ENCODE measurements at regions not wholly inside any gene's neighbourhood (a gene's known extent, or its start where the extent isn't known, plus 50 kb on each side); places are given as distances from the start of the nearest gene placed in this dataset.

GRCh38 chr4:20364969-20365368, 113.3 kb downstream of the SLIT2 start:
- DNase-seq (ENCODE audit: low read depth in 1 of 2, low spot score in 2 of 2): no peak
- no peaks in the 10 kb centered on the region for H3K9me3 ChIP-seq (replicated peaks)
- no peak overlapping the region for H3K27ac ChIP-seq
- H3K4me1 ChIP-seq (replicated peaks): peaks cover 4% of the 10 kb centered on the region; the same call in 1 of the 2 replicates
- no peaks in the 10 kb centered on the region for H3K27me3 ChIP-seq (replicated peaks)
- H3K36me3 ChIP-seq: no peaks in the 10 kb centered on the region
- no peak overlapping the region for H3K4me3 ChIP-seq

GRCh38 chr4:20367446-20367845, 115.7 kb downstream of the SLIT2 start:
- no peaks in the 10 kb centered on the region for H3K27me3 ChIP-seq (replicated peaks)
- H3K4me3 ChIP-seq: no peak overlapping the region
- H3K4me1 ChIP-seq (replicated peaks): peaks cover 4% of the 10 kb centered on the region; the same call in 1 of the 2 replicates
- no peak for DNase-seq (ENCODE audit: low read depth in 1 of 2, low spot score in 2 of 2)
- H3K36me3 ChIP-seq: no peaks in the 10 kb centered on the region
- H3K9me3 ChIP-seq (replicated peaks): no peaks in the 10 kb centered on the region
- H3K27ac ChIP-seq: no peak overlapping the region

DNA sequence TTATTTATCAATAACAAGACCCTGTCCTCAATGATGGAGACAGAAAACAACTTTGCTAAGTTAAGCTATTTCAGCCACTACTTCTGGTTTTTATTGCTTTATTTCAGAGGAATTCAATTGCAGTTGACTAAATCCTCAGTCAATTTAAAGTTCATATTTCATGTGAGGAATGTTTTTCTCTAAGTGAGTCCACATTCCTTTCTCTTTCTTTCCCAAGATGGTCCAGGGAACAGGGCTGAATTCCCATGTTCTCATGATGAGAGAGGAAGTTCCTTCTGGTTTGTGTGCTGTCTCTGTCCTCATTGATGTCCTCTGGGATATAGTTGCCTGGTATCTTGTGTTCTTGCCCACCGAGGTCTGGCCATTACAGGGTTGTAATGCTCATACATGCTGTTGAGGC, 117.2 kb downstream of the SLIT2 start:
- Histone ChIP-seq H3K4me1 (replicated peaks) (peaks cover 4% of the 10 kb centered on the region; the same call in 1 of the 2 replicates), H3K36me3 (no peaks in the 10 kb centered on the region), H3K4me3 (no peak overlapping the region), H3K9me3 (replicated peaks) (no peaks in the 10 kb centered on the region), H3K27ac (no peak overlapping the region), H3K27me3 (replicated peaks) (no peaks in the 10 kb centered on the region)
- DNase-seq (ENCODE audit: low read depth in 1 of 2, low spot score in 2 of 2): peak in 1 of 2 experiments; percentile 42

DNA sequence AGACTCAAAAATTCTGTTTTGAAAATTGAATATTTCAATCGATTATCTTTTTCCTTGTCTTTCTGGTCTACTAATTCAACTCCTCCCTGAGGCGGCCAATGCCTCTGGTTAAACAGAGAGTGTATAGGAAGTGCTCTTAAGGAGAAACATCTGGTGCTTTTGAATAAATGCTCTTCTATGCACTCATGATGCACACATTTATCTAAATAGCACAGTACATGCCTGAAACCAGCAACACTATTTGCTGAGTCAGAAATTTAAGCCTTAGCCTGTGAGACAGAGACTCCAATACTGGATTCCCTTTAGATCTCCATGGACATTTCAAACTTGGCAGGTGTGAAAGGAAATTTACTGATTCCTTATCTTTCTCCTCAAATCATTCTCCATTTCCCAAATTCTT, 118.6 kb downstream of the SLIT2 start:
- H3K4me1 ChIP-seq (replicated peaks): peaks cover 4% of the 10 kb centered on the region; the same call in 1 of the 2 replicates
- H3K27me3 ChIP-seq (replicated peaks): no peaks in the 10 kb centered on the region
- no peak for DNase-seq (ENCODE audit: low read depth in 1 of 2, low spot score in 2 of 2)
- H3K27ac ChIP-seq: no peak overlapping the region
- no peak overlapping the region for H3K4me3 ChIP-seq
- H3K9me3 ChIP-seq (replicated peaks): no peaks in the 10 kb centered on the region
- no peaks in the 10 kb centered on the region for H3K36me3 ChIP-seq

GRCh38 chr4:20376070-20376469, 124.4 kb downstream of the SLIT2 start:
- no peak for DNase-seq (ENCODE audit: low read depth in 1 of 2, low spot score in 2 of 2)
- Histone ChIP-seq H3K4me3 (no peak overlapping the region), H3K36me3 (no peaks in the 10 kb centered on the region), H3K27me3 (replicated peaks) (no peaks in the 10 kb centered on the region), H3K27ac (no peak overlapping the region), H3K9me3 (replicated peaks) (no peaks in the 10 kb centered on the region), H3K4me1 (replicated peaks) (peaks cover 13% of the 10 kb centered on the region; the same call in 1 of the 2 replicates)

DNA sequence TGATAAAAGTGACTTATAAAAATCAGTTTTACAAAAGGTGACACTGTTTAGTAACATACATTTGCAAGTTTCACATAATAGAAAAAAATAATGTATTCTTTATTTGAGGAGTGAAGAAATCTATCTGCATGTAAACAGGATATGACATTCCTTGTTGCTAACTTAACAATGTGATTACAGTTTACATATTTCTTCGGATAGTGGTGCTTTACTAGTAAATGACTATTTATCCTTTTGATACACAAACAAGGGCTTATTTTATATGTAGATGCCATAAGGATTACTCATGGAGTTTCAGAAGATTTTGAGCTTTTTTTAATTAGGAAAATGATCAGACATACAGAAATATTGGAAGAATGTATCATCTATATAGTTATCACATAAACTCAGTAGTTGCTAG, 126.5 kb downstream of the SLIT2 start:
- H3K4me3 ChIP-seq: no peak overlapping the region
- H3K9me3 ChIP-seq (replicated peaks): no peaks in the 10 kb centered on the region
- no peak overlapping the region for H3K27ac ChIP-seq
- no peaks in the 10 kb centered on the region for H3K36me3 ChIP-seq
- H3K4me1 ChIP-seq (replicated peaks): peaks cover 13% of the 10 kb centered on the region; the same call in 1 of the 2 replicates
- H3K27me3 ChIP-seq (replicated peaks): no peaks in the 10 kb centered on the region
- DNase-seq (ENCODE audit: low read depth in 1 of 2, low spot score in 2 of 2): no peak

DNA sequence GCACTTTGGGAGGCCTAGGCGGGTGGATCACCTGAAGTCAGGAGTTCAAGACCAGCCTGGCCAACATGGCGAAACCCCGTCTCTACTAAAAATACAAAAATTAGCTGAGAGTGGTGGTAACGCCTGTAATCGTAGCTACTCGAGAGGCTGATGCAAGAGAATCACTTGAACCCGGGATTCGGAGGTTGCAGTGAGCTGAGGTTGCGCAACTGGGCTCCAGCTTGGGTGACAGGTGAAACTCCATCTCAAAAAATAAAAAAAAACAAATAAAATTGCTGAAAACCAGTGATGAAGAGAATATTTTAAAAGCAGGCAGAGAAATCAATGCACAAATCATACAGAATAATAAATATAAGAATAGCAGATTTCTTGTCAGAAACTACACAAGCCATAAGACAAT, 129.3 kb downstream of the SLIT2 start:
- Histone ChIP-seq H3K36me3 (no peaks in the 10 kb centered on the region), H3K4me3 (no peak overlapping the region), H3K27ac (no peak overlapping the region), H3K9me3 (replicated peaks) (no peaks in the 10 kb centered on the region), H3K4me1 (replicated peaks) (peaks cover 13% of the 10 kb centered on the region; the same call in 1 of the 2 replicates), H3K27me3 (replicated peaks) (no peaks in the 10 kb centered on the region)
- no peak for DNase-seq (ENCODE audit: low read depth in 1 of 2, low spot score in 2 of 2)

- Histone ChIP-seq H3K27me3 (replicated peaks) (no peaks in the 10 kb centered on the region), H3K27ac (no peak overlapping the region), H3K4me1 (replicated peaks) (peaks cover 6% of the 10 kb centered on the region; the same call in 1 of the 2 replicates), H3K36me3 (no peaks in the 10 kb centered on the region), H3K9me3 (replicated peaks) (no peaks in the 10 kb centered on the region), H3K4me3 (no peak overlapping the region)
- DNase-seq (ENCODE audit: low read depth in 1 of 2, low spot score in 2 of 2): no peak
These were observed 131.6 kb downstream of the SLIT2 start for GRCh38 chr4:20383283-20383682.

GRCh38 chr4:20383969-20384368, 132.3 kb downstream of the SLIT2 start:
- H3K4me1 ChIP-seq (replicated peaks): no peaks in the 10 kb centered on the region
- H3K27ac ChIP-seq: no peak overlapping the region
- H3K27me3 ChIP-seq (replicated peaks): no peaks in the 10 kb centered on the region
- no peak for DNase-seq (ENCODE audit: low read depth in 1 of 2, low spot score in 2 of 2)
- H3K9me3 ChIP-seq (replicated peaks): no peaks in the 10 kb centered on the region
- no peaks in the 10 kb centered on the region for H3K36me3 ChIP-seq
- H3K4me3 ChIP-seq: no peak overlapping the region

DNA sequence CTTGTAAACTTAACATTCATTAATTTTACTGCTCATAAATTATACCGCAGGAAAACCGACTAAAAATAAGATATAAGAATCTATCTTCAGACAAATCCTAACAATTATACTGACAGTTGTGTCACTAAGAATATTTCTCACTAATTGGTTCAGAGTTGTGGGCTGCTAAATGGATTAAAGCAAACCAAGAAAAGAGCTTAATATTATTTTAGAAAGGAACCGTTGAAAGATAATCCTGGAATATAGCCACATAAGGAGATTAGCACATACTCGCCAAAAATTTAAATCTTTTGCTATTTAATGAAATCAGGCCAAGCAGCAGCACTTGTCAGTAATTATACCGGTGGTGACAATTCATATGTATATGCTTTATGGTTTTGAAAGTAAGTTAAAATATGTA, 132.8 kb downstream of the SLIT2 start:
- Histone ChIP-seq H3K27me3 (replicated peaks) (no peaks in the 10 kb centered on the region), H3K27ac (no peak overlapping the region), H3K4me1 (replicated peaks) (no peaks in the 10 kb centered on the region), H3K9me3 (replicated peaks) (no peaks in the 10 kb centered on the region), H3K4me3 (no peak overlapping the region), H3K36me3 (no peaks in the 10 kb centered on the region)
- DNase-seq (ENCODE audit: low read depth in 1 of 2, low spot score in 2 of 2): no peak

DNA sequence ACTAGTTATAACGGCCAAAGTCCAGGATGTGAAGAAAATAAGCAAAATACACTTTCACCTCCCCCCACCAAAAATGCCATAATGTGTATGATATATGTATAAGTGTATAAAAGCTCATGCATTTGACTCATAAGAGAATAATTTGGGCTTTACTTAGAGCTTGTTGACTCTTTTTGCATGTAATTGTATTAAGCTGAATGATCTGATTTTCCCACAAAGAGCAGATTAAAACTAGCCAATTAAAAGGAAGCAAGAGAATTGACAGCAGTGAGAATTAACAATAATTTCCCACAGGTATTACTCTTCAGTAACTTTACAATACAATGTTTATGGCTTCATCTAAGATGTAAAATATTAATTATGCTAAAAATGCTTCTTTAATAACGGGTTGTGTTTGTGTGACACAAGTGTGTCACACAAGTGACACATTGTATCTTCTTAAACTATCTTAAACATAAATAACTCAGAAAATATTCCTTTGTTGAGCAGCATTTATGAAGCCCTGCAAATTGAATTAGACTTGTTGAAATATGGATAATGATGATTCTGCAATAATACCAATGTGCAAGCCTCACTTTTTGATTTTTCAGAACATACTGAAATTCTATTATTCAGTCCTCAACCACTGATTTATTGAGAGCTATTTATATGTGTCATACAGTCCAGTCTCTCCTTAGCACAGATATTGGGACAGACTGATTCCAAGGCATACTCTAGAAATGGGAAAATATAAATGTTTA, 134.5 kb downstream of the SLIT2 start:
- no peak overlapping the region for H3K27ac ChIP-seq
- H3K36me3 ChIP-seq: no peaks in the 10 kb centered on the region
- no peaks in the 10 kb centered on the region for H3K4me1 ChIP-seq (replicated peaks)
- no peaks in the 10 kb centered on the region for H3K27me3 ChIP-seq (replicated peaks)
- no peaks in the 10 kb centered on the region for H3K9me3 ChIP-seq (replicated peaks)
- no peak overlapping the region for H3K4me3 ChIP-seq
- no peak for DNase-seq (ENCODE audit: low read depth in 1 of 2, low spot score in 2 of 2)

- Histone ChIP-seq H3K4me1 (replicated peaks) (no peaks in the 10 kb centered on the region), H3K27ac (no peak overlapping the region), H3K9me3 (replicated peaks) (no peaks in the 10 kb centered on the region), H3K4me3 (no peak overlapping the region), H3K27me3 (replicated peaks) (no peaks in the 10 kb centered on the region), H3K36me3 (no peaks in the 10 kb centered on the region)
- DNase-seq (ENCODE audit: low read depth in 1 of 2, low spot score in 2 of 2): no peak
These were observed 135.2 kb downstream of the SLIT2 start for GRCh38 chr4:20386906-20387305.

- H3K9me3 ChIP-seq (replicated peaks): no peaks in the 10 kb centered on the region
- no peak overlapping the region for H3K27ac ChIP-seq
- H3K36me3 ChIP-seq: no peaks in the 10 kb centered on the region
- no peak overlapping the region for H3K4me3 ChIP-seq
- DNase-seq (ENCODE audit: low read depth in 1 of 2, low spot score in 2 of 2): no peak
- H3K27me3 ChIP-seq (replicated peaks): no peaks in the 10 kb centered on the region
- no peaks in the 10 kb centered on the region for H3K4me1 ChIP-seq (replicated peaks)
These were observed 139.5 kb downstream of the SLIT2 start for GRCh38 chr4:20391198-20391597.

DNA sequence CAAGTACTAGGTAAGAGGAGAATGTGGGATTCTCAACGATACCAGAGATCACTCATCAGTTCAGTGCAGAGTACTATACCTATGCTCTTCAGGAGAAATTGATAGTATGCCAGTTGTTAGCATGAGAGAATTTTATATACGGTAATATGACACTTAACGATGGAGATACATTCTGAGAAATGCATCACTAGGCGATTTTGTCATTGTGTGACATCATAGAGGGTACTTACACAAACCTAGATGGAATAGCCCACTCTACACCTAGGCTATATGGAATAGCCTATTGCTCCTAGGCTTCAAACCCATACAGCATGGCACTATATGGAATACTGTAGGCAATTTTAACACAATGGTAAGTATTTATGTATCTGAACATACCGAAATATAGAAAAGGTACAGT, 140.2 kb downstream of the SLIT2 start:
- DNase-seq (ENCODE audit: low read depth in 1 of 2, low spot score in 2 of 2): no peak
- no peaks in the 10 kb centered on the region for H3K36me3 ChIP-seq
- no peaks in the 10 kb centered on the region for H3K27me3 ChIP-seq (replicated peaks)
- H3K4me1 ChIP-seq (replicated peaks): no peaks in the 10 kb centered on the region
- H3K27ac ChIP-seq: no peak overlapping the region
- H3K4me3 ChIP-seq: no peak overlapping the region
- no peaks in the 10 kb centered on the region for H3K9me3 ChIP-seq (replicated peaks)

All from SJSA1 (cell line).